RKO (cell line): ENCODE measurements at regions not wholly inside any gene's neighbourhood (a gene's known extent, or its start where the extent isn't known, plus 50 kb on each side); places are given as distances from the start of the nearest gene placed in this dataset.
"Not testable (repeated sequence)": the region's sequence is repeated elsewhere in the genome, so short reads cannot be mapped to it uniquely, and the experiment has no call there.

Experiments used
- DNase-seq: peaks from one replicate; pipeline ENCODE4 v3.0.0-alpha.2; 2016; ENCODE audit warnings: low spot score

DNA sequence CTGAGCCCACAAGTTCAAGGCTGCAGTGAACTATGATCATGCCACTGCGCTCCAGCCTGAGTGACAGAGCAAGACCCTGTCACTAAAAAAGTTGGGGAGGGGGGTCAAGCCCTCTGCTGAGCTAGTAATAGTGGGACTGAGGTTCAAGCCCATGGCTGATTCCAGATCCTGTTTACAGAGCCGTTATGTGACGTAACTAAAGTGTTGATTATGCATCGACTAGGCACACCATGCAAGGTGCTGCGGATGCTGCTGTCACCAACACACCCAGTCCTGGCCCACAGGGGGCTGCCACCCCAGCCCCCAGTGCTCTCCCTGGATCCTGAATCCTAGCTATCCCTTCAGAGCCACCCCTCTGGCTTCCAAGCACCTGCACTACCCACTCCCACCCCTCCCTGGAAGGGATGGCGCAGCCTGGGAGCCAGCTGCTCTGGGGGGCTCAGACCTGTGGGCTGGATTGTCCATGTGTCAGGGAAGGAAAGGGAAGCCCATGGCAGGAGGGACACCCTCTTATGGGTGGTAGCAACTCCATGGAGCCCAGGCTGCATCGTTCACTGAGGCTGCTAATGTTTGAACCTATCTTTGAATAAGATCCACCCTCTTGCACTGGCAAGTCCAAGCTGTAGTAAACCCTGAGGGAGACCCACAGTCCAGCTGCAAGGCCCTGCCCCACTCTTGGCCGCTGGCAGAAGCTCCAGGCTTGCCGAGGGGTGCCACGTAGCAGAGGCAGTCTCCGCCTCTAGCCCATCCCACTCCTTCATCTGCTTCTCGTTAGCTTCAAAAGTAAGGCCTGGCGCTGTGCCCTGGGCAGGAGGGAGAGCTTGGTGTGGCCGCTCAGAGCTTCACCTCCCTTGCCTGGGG lies 95.0 kb downstream of the SNX5 start:
- no peak for DNase-seq

DNA sequence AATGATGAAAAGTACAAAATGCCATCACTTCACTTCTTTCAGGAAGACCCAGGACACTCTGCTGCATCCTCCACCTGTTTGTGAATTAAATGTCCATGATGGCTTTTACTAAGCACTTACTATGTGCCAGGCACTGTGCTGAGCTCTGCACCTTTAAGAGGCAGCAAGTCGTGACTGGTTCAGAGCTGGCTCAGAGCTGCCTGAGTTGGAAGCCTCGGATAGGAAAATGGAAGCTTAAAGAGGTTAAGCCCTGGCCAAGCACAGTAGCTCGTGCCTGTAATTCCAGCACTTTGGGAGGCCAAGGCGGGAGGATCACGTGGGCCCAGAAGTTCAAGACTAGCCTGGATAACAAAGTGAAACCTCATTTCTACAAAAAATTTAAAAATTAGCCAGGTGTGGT lies 95.6 kb downstream of the SNX5 start:
- no peak for DNase-seq

DNA sequence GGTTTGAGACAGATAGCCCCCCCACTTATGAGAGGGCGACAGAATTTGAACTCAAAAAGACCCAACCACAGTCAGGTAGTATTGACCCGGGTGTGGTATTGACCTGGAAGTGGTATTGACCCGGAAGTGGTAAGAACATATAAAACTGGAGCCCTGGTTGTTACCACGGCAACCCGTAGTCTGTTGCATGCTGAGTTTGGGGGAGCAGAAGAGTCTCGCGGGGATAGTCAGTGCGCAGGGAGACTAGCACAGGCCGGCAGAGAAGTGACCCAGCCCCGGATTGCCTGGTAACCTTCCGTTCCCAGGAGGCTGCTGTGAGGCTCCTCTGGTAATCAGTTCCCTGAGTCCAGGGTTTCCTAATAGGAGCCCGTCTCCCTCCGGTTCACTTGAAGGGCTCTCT lies 96.2 kb downstream of the SNX5 start:
- no peak for DNase-seq

DNA sequence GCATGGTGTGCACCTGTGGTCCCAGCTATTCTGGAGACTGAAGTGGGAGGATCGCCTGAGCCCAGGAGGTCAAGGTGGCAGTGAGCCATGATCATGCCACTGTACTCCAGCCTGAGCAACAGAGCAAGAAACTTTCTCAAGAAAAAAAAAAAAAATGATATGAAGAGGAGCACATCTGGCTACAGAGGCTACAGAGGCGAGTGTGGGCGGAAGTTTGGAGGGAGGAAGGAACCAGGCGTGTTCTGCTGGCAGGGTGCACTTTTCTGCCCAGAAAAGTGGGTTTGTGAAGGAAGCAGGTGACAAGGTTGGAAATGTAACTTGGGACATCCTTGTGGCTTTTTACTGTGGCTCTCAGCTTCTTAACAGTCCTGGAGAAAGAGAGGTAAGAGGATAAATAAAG lies 96.7 kb downstream of the SNX5 start:
- DNase-seq = no peak

DNA sequence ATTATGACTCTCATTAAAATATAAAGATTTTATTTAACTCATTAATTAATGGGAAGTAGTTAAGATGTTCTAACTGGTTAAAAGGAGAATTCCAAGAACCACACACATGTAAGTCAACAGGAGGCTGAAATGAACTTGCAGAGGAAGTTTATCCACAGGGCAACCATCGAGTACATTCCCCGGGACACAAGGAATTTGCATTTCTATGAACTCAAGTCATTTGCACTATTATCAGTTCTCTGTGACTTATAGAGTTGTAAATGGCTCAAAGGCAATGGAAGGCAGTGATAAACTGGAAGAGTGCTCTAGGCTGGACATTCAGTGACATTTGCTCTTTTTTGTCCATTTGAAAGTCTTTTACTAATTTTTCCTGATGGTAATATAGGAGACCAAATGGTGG lies 97.4 kb downstream of the SNX5 start:
- no peak for DNase-seq

DNA sequence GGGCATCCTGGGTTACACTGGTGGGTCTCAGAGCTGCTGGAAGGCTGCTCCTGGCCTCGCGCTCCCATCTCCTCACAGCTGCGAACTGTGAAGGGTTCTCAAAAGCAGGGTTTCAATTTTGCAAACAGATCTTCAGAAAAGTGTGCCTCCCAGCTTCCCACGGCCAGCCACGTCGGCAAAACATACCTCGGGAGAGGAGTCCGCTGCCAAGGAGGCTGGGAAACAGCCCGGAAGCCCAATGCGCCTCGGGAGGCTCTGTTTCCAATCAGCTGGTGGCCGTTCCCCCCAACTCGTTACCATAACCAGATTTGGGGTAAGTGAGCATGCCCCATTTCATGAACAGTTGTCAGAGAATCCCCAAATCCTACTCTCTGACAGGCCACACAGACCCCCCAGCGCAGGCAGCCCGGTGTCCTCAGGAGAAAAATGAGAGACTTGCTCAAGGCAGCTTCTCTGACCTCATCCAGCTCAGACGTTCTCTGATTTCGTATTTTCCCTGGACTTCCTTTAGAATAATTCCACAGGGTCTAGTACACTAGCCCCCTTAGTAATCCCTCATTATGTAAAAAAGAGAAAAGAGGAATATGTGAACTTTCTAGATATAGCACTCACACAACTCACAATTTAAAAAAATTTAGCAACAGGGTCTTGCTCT lies 98.4 kb downstream of the SNX5 start:
- DNase-seq = no peak

DNA sequence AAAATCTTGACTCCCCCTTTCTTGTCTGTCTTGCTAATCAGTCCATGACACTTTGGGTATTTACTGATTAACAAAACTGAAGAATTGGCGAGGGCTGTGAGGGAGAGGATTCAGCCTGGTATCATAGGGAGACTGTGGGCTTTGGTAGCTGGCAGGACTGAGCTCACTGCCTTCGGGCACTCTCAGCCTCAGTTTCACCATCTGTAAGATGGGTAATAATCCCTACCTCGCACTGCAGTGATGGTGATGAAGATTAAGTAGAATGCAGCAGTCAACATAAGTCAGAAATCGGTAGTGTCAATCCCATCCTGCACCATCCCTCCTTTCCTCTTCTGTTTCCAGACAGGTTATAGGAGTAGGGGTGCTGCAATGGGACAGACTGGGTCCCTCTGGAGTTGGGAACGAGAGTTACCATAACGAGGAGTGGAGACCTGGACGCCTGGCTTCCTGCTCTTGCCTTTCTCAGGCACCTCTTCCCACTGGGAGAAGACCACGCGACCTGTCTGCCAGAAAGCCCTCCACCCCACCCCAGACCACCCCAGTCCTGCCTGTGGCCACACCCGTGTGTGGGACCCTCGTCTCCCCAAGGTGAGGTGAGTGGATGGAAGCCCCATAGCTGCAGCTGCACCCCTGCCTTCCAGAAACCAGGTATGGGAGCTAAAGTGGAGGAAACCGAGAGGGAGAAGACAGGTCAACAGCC lies 99.1 kb downstream of the SNX5 start:
- DNase-seq = no peak

DNA sequence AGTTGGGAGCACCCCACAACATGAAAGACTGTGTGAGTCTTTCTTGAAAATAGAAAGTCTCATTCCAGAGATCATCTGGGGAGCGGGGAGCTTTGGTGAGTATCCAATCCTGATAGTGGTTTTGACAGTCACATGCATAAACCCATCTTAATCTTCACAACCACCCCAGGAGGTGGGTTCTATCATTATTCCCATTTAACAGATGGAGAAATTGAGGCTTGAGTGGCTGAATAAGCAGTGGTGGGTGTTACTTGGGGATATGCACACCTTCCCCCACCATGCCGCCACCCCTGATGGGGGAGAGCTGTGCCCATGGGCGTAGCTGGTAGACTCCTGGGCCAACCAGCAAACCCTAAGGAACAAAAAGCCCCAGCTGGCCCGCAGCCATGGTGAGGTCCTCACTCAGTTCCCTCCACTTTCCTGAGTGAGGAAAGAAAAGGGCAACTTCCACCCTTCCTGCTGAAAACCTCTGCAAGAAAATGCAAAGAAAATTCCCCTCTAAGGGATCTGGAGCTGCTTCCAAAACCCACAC lies 99.8 kb downstream of the SNX5 start:
- no peak for DNase-seq

DNA sequence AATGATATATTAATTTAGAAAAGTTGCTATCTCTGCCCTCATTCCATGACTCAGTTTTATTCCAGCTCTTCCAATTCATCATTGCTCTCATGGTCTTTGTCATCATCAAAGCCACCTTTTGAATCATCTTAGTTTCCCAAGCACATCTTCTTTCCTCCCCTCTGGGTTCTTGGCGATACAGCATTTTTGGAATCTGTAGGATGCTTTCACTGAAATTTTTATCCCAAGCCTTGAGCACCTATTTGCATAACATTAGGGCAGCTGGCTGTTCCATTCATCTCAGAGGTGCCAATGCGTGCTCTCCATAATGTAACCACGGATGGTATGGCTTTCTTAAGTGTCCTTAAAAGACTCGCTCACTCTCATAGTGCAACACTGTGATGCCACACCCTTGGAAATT lies 100.4 kb downstream of the SNX5 start:
- DNase-seq = no peak

DNA sequence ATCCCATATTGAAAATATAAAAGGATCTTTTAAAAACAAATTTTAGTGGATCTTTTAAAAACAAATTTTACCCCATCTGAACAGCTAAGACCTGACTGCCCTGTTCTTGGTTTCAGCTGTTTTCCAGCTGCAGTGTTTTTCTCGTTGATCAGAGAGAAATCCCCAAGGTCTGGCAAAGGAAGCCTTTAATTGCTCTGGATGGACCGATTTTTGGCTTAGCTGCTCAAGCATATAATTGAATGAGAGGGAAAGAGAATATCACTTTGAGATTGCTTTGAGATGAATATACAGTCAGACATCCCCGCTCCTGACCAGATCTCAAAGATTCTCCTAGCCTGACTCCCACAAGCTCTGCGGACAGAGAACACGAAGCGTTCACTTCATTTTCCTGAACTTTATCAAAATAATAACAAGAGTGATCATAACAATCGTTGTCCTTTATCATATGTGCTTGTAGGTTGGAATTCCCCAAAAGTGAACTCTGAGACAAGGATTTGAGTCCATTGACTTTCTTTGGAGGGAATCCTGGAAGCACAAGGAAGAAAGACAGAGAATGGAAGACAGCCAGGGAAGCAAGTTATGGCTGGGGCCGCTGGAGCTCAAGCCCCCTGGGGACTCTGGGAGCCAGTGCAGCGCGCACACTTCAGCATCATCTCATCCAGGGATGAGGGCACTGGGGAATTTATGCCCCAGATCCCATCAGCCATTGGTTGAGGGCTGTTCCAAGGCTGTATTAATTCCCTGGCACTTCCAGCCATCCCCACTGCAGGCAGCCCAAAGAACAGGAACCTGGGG lies 101.3 kb downstream of the SNX5 start:
- DNase-seq = no peak

DNA sequence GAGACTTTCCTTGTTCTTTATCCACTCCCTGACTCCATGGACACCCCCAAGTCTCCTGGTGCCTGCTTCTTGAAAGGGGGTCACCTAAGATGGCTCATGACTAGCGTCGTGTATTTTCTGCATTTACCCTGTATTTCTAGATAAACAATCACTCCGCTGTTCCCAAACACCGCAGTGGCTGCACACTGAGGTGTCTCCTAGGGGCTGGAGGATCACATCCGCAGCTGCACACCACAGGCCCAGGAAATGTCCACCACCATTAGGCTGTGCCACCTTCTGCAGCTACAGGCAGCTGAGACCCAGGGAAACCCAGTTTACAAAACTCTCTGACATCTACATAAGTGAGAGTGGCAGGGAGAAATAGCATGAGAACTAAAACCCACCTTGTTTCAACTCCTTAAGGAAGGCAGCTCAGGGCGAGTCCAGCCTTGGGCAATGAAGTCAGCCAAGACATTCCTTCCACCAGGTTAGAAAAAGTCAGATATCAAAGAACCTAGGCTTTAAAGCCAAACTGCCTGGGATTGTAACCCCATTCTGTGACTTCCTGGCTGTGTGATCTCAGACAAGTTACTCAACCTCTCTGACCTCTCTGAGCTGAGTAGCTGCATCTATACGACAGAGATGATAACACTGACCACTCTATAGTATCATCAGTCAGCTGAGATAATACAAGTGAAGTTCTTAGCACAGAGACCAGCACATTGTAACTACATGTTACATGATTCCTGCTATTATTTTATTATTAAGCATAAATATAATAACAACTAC lies 102.2 kb downstream of the SNX5 start:
- no peak for DNase-seq

DNA sequence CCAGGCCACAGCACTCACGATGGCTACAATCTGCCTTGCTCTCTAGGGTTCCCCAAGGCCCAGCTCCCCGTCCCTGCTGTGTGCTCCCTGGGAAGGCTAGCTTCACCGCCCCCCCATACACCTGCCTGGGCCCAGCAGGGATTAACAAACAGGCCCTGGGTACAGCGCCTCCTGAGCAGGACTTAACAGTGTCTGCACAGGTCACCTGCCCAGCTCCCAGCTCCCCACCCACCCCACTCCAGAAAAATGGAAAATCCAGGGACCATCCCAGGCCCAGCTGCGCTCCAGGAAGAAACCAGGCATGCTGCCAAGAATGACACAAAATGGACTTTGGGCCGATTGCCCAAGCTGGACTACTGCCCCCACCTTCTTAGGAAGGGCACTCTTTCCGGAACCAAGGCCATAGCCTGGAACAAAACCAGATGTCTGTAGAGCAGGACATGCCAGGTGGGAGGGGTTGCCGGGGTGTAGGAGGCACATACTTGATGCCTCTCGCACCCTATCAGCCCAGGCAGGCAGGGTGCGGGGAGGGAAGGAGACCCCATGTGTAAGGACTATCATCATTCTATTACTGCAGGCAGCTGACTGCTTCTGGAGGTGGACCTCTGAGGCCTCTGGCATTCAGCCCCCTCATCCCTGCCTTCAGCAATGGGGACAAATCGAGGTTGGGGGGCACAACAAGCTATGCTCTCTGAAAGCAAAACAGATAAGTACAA lies 104.9 kb downstream of the SNX5 start:
- peak; percentile 21 for DNase-seq

DNA sequence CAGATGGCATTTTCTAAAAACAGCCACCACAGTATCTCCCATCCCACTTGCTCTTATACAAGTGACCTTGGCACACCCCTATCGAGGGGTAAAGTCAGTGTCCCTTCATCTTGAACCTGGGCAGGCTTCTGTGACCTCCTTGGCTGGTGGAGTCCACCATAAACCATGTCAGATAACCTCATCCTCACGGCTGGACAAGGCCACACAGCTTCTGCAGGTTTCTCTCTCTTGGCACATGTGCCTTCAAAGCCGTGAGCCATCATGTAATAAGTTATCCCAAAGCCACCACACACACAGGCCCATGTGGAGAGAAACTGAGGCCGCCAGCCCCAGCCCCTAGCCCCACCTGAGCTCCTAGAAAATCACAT lies 105.4 kb downstream of the SNX5 start:
- DNase-seq = no peak

DNA sequence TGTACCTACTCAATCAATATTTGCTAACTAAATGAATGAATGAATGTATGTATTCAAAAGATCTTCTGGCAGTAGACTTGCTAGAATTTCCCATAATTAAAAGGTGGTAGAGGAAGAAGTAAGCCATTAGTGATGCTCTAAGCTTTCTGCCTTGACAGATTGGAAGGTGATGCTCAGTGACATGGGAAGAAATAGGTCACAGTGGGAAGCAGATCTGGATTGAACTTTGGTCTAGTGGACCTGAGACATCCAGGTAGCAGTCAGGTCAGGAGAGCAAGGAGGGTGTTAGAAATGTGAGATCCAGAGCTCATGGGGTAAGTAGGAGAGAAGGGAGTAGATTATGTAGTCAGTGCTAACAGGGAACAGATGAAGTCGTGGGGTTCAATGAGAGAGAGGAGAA lies 106.4 kb downstream of the SNX5 start:
- DNase-seq = no peak

DNA sequence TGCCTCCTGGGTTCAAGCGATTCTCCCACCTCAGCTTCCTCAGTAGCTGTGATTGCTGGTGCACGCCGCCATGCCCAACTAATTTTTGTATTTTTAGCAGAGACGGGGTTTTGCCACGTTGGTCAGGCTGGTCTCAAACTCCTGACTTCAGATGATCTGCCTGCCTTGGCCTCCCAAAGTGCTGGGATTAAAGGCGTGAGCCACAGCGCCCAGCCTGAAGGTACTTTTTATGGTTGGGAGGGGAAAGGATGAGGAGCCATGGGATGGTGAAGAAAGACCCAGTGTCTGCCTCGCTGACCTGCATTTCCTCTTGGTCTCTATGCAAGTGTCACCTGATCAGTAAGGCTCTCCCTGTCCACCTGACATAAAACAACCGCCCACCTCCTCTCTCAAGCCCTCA lies 107.0 kb downstream of the SNX5 start:
- not testable (repeated sequence) for DNase-seq

DNA sequence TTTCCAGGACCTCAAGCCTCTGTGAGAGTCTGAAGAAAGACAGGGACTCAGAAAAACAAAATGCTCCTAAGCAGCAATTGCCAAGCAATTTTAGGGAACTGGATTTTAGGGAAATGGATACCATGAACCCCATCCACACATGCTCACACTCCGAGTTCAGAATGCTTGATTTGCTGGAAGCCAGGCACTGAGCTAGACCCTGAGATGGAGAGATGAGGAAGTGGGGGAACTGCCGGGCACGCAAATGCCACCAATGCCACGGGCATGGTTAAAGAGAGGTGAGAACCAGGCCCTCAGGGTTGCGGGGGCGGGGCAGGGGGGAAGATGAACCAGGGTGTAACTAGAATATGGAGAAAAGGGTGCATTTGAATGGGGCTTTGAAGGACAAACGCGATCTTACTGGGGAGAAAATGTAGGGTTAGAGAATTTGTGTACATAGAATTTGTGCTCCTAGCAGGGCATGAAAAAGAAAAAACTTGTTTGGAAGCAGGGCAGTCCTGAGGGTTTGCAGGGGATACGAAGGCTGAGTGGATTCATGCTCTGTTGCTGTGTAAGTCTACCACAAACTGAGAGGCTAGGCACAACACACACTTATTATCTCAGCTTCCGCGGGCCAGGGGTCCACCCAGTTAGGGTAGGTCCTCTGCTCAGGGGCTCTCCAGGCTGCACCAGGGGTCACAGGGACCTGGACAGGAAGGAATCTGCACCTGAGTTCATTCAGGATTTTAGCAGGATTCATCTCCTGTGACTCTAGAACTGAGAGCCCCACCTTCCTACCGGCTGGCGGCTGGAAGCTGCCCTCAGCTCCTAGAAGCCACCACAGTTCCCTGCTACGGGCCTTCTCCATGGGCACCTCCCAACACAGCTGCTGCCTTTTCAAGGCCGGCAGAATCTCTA lies 108.0 kb downstream of the SNX5 start:
- no peak for DNase-seq

DNA sequence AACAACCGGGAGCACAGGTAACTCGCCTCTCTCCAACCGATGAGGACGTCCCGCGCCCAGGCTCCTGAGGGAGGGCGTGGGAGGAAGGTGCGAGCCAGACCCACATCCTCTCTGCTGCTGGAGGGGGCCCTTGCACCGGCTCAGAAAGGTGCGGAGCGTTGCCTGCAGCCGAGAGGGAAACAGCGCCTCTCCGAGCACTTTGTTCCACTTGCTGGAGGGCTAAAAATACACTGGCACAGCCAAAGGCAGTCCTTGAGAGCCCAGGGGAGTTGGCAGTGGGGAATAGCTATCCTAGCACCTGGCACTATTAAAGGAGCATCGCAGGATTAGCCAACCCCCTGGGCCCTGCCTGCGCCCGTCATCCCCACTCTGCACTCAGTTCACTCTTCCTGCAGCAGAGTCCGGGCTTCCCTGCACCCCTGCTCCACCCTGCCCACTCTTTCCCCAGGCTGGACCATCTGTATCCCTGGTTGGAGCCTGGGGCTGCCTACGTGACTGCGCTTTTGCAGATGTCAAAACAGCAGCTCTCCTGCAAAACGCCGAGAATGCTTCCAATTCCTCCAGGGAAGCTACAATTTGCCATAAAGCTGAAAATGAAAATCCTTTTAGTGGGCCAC lies 108.9 kb downstream of the SNX5 start:
- no peak for DNase-seq

DNA sequence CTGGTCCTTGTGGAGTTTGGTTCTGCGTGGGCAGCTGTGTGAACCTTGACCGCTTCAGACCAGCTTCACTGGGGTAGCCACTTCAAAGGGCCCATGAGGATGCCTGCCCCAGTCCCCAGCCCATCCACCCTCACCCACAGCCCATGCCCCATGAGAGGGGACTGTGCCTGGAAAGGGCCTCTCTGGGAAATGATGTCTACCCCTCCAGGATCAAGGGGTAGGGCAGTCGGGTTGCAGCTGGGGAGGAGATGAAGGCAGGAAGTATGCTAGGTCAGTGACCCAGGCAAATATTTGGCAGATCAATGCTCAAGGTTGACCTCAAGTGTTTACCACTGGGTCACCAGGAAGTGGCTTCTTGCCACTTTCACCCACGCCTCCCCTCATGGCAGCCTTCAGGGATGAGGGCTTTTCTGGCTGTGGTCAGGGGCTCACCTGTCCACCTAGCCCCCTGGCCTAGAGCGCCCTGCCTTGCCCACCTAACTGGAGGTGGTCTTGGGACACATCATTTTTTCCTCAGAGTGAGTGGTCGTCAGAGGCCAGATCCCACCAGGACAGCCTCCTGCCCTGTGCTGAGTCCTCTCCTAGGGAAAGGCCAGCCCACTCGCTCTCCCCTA lies 109.5 kb downstream of the SNX5 start:
- no peak for DNase-seq
